Caco-2 (cell line): ENCODE measurements at regions not wholly inside any gene's neighbourhood (a gene's known extent, or its start where the extent isn't known, plus 50 kb on each side); places are given as distances from the start of the nearest gene placed in this dataset.

Experiments
- BruUV-seq: library from RNA; stranded (reverse); fragments of 400-500 nt; replicated peaks from 2 replicates; lab custom pipeline; 2021; lab: Mats Ljungman, UMichigan
- CTCF ChIA-PET: fragments of 300-600 bp; sonication (Branson Sonifier 250); formaldehyde crosslinking; loops from one replicate; lab custom pipeline; 2022; ENCODE audit warnings: antibody characterized with exemption; lab: Charles Lee
- POLR2A ChIA-PET: fragments of 300-600 bp; sonication (Branson Sonifier 250); formaldehyde crosslinking; loops from one replicate; lab custom pipeline; 2022; ENCODE audit warnings: antibody characterized with exemption; lab: Charles Lee
- DNase-seq, 2 experiments: peaks; one replicate each; pipeline versions ENCODE4 v3.0.0 to v3.0.0-alpha.2; 2020 to 2022
- H3K27me3 ChIP-seq: replicated peaks from 2 replicates; pipeline ENCODE4 v1.6.0; 2011; ENCODE audit warnings: low read length; ENCODE audit not compliant: control insufficient read depth, insufficient read depth
- H3K36me3 ChIP-seq: 2 replicates; pipeline ENCODE4 v1.5.1; 2011; ENCODE audit warnings: low read length; ENCODE audit not compliant: control insufficient read depth, insufficient read depth
- H3K4me1 ChIP-seq: fragments of 250-450 bp; sonication (Bioruptor Pico); 2 replicates; pipeline ENCODE4 v1.5.1; 2020; ENCODE audit warnings: mild to moderate bottlenecking
- H3K4me3 ChIP-seq: 2 replicates; pipeline ENCODE4 v1.5.1; 2011; ENCODE audit warnings: low read depth, mild to moderate bottlenecking, control low read depth, low read length
- H3K9me3 ChIP-seq: fragments of 250-450 bp; sonication (Bioruptor Pico); 2 replicates; pipeline ENCODE4 v1.5.1; 2020; ENCODE audit warnings: mild to moderate bottlenecking, moderate library complexity
- H3K27ac Mint-ChIP-seq: one replicate; pipeline ENCODE4 v1.8.0; 2022; ENCODE audit warnings: mixed read lengths; ENCODE audit not compliant: unreplicated experiment
- H3K27me3 Mint-ChIP-seq: one replicate; pipeline ENCODE4 v1.8.0; 2022; ENCODE audit warnings: mixed read lengths; ENCODE audit not compliant: insufficient read depth, unreplicated experiment
- H3K36me3 Mint-ChIP-seq: one replicate; pipeline ENCODE4 v1.8.0; 2022; ENCODE audit warnings: mild to moderate bottlenecking, mixed read lengths; ENCODE audit not compliant: insufficient read depth, unreplicated experiment
- H3K4me1 Mint-ChIP-seq: one replicate; pipeline ENCODE4 v1.8.0; 2022; ENCODE audit warnings: low read depth, mixed read lengths; ENCODE audit not compliant: unreplicated experiment
- H3K4me3 Mint-ChIP-seq: one replicate; pipeline ENCODE4 v1.8.0; 2022; ENCODE audit warnings: mild to moderate bottlenecking, moderate library complexity, mixed read lengths; ENCODE audit not compliant: unreplicated experiment
- H3K9me3 Mint-ChIP-seq: one replicate; pipeline ENCODE4 v1.8.0; 2022; ENCODE audit warnings: mixed read lengths; ENCODE audit not compliant: unreplicated experiment
- CTCF ChIP-seq, 2 experiments: fragments of 200-600 bp in 1 of 2; IDR thresholded peaks; 1 replicate in 1 of 2; 2 replicates in 1 of 2; pipeline versions ENCODE4 v1.5.1 to v1.8.0; 2011 to 2022; ENCODE audit warnings: antibody characterized with exemption in 1 of 2, control low read depth in 1 of 2, inconsistent platforms in 1 of 2, low read depth in 1 of 2, low read length in 1 of 2, mild to moderate bottlenecking in 1 of 2, moderate library complexity in 1 of 2; ENCODE audit not compliant: insufficient read depth in 1 of 2, severe bottlenecking in 1 of 2, unreplicated experiment in 1 of 2
- intact Hi-C: fragments of 100-400 bp; cut with micrococcal nuclease; formaldehyde crosslinking; loops from one replicate; pipeline ENCODE4 v1.10.0; 2022; ENCODE audit not compliant: unreplicated experiment

GRCh38 chrX:82961129-82961528 lies 547.0 kb upstream of the POU3F4 start:
- H3K4me1 Mint-ChIP-seq: no peaks in the 10 kb centered on the region
- Histone ChIP-seq H3K36me3 (no peaks in the 10 kb centered on the region), H3K9me3 (no peaks in the 10 kb centered on the region), H3K4me3 (no peak overlapping the region), H3K4me1 (no peaks in the 10 kb centered on the region), H3K27me3 (no peaks in the 10 kb centered on the region)
- intact Hi-C loops: no loop called here
- no peak for TF ChIP-seq CTCF (IDR thresholded peaks at IDR 0.05; ENCODE audit: insufficient read depth in 1 of 2, low read depth in 1 of 2, low read length in 1 of 2, severe bottlenecking in 1 of 2, unreplicated experiment in 1 of 2)
- ChIA-PET CTCF (no interaction called here), POLR2A (no interaction called here)
- H3K4me3 Mint-ChIP-seq: no peak overlapping the region
- H3K9me3 Mint-ChIP-seq: no peaks in the 10 kb centered on the region
- no peaks in the 10 kb centered on the region for H3K36me3 Mint-ChIP-seq
- H3K27me3 Mint-ChIP-seq: no peaks in the 10 kb centered on the region
- no peak for DNase-seq
- H3K27ac Mint-ChIP-seq: no peak overlapping the region
- no TSS peak for BruUV-seq

GRCh38 chrX:82973646-82974045 lies 534.4 kb upstream of the POU3F4 start:
- ChIA-PET CTCF (no interaction called here), POLR2A (no interaction called here)
- Mint-ChIP-seq H3K27me3 (no peaks in the 10 kb centered on the region), H3K36me3 (no peaks in the 10 kb centered on the region), H3K4me3 (no peak overlapping the region), H3K9me3 (no peaks in the 10 kb centered on the region), H3K4me1 (no peaks in the 10 kb centered on the region), H3K27ac (no peak overlapping the region)
- Histone ChIP-seq H3K4me1 (no peaks in the 10 kb centered on the region), H3K4me3 (no peak overlapping the region), H3K9me3 (no peaks in the 10 kb centered on the region), H3K36me3 (no peaks in the 10 kb centered on the region), H3K27me3 (no peaks in the 10 kb centered on the region)
- TF ChIP-seq CTCF (IDR thresholded peaks at IDR 0.05; ENCODE audit: insufficient read depth in 1 of 2, low read depth in 1 of 2, low read length in 1 of 2, severe bottlenecking in 1 of 2, unreplicated experiment in 1 of 2): no peak
- no peak for DNase-seq
- BruUV-seq: no TSS peak
- intact Hi-C loops: no loop called here

GRCh38 chrX:82998163-82998562 lies 509.9 kb upstream of the POU3F4 start:
- no peak for TF ChIP-seq CTCF (IDR thresholded peaks at IDR 0.05; ENCODE audit: insufficient read depth in 1 of 2, low read depth in 1 of 2, low read length in 1 of 2, severe bottlenecking in 1 of 2, unreplicated experiment in 1 of 2)
- Mint-ChIP-seq H3K27me3 (no peaks in the 10 kb centered on the region), H3K4me3 (no peak overlapping the region), H3K9me3 (no peaks in the 10 kb centered on the region), H3K4me1 (no peaks in the 10 kb centered on the region), H3K36me3 (no peaks in the 10 kb centered on the region), H3K27ac (no peak overlapping the region)
- H3K4me3 ChIP-seq: no peak overlapping the region
- intact Hi-C loops: no loop called here
- no peaks in the 10 kb centered on the region for H3K36me3 ChIP-seq
- H3K4me1 ChIP-seq: no peaks in the 10 kb centered on the region
- H3K9me3 ChIP-seq: no peaks in the 10 kb centered on the region
- CTCF ChIA-PET: no interaction called here
- no TSS peak for BruUV-seq
- H3K27me3 ChIP-seq: no peaks in the 10 kb centered on the region
- no peak for DNase-seq
- POLR2A ChIA-PET: no interaction called here
